Adrenal gland (tissue), 5 donors: ENCODE measurements at regions not wholly inside any gene's neighbourhood (a gene's known extent, or its start where the extent isn't known, plus 50 kb on each side); places are given as distances from the start of the nearest gene placed in this dataset.

Experiments used
- CTCF ChIP-seq, 6 experiments: fragments of 450-650 bp in 4 of 6; fragments of 200-600 bp in 2 of 6; sonication (generic) in 1 of 6; IDR thresholded peaks; 1 replicate in 5 of 6; 2 replicates in 1 of 6; pipeline versions ENCODE4 v1.5.1 to v1.8.0; 2016 to 2021; ENCODE audit warnings: antibody characterized with exemption in 6 of 6, mild to moderate bottlenecking in 2 of 6, moderate library complexity in 1 of 6
- POLR2A ChIP-seq, 2 donors: fragments of 450-650 bp; IDR thresholded peaks; one replicate each; pipeline ENCODE4 v1.6.1; 2017; ENCODE audit warnings: antibody characterized with exemption in 2 of 2, mild to moderate bottlenecking in 2 of 2, moderate library complexity in 1 of 2
- donor health status: DM: no; HTN: no; CAD: no.

GRCh38 chr17:73834684-73835343 lies 190.6 kb upstream of the SDK2 start:
- TF ChIP-seq CTCF (IDR thresholded peaks at IDR 0.05), result no peak
- no peak for TF ChIP-seq POLR2A (IDR thresholded peaks at IDR 0.05)
